HG02623 (cell line): ENCODE measurements at regions not wholly inside any gene's neighbourhood (a gene's known extent, or its start where the extent isn't known, plus 50 kb on each side); places are given as distances from the start of the nearest gene placed in this dataset.

ENCODE experiments used
- ATAC-seq: cut with Tn5 transposase; IDR thresholded peaks from one replicate; pipeline ENCODE4 v1.9.1; 2021; ENCODE audit warnings: moderate library complexity; ENCODE audit not compliant: unreplicated experiment

DNA sequence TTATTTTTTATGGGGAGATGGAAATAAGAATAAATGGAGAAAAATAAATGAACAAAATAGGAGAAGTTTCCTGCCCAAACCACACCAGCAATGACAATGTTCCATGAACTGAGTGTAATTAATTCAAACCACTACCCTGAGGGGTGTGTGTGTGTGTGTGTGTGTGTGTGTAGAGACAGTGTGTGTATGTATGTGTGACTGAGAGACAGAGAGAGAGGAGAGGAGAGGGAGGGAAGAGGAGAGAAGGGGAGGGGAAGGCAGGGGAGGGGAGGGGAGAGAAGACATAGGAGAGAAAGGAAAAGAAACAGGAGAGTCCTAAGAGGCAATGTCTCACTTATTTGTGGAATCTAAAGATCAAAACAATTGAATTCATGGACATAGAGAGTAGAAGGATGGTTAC is 65.0 kb upstream of the POU2AF1 start:
- no peak for ATAC-seq

DNA sequence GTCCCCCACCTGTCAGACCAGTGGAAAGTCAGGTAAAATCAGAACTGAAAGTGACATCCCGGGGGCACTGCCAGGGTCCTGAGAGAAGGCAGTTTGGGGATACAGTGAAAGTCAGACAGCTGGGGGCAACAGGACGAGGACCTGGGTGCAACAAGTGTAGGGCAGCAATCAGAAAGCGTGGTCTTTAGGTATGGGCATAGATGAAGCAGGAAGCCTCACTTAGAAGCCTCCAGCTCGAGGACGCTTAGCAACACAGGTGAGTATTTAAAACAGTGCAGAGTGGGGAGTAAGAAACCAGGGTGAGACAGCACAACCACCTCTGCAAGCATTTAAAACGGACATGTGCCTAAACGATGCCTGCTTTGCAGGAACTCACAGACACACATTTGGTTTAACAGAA is 64.6 kb upstream of the POU2AF1 start:
- ATAC-seq = no peak

DNA sequence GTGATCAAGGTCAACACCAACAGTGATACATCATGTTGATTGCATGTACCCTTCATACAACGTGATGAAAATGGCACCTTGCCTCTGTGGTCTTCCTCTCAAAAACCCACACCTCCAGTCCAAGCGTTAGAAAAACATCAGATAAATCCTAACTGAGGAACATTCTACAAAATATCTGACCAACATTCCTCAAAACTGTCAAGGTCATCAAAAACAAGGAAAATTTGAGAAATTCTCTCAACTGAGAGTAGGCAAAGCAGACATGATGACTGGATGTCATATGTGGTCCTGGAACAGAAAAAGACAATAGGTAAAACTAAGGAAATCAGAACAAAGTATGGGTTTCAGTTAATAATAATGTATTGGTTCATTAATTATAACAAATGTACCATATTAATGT is 64.0 kb upstream of the POU2AF1 start:
- ATAC-seq = no peak

DNA sequence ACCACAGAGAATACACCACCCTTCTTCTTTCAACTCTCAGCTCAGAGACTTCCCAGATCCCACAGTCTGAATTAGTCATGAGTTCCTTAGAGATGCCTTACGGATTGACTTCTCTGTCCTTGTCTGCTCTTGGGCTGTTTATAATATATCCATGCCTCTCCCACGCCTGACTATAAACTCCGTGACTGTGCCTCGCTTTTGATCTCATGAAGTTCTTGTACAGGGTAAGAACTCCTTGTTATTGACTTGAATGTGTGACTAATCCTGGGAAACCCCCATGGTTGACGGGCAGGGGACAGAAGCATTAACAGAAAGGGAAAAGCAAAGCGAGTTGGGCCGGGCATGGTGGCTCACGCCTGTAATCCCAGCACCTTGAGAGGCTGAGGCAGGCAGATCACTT is 62.4 kb upstream of the POU2AF1 start:
- ATAC-seq = no peak

DNA sequence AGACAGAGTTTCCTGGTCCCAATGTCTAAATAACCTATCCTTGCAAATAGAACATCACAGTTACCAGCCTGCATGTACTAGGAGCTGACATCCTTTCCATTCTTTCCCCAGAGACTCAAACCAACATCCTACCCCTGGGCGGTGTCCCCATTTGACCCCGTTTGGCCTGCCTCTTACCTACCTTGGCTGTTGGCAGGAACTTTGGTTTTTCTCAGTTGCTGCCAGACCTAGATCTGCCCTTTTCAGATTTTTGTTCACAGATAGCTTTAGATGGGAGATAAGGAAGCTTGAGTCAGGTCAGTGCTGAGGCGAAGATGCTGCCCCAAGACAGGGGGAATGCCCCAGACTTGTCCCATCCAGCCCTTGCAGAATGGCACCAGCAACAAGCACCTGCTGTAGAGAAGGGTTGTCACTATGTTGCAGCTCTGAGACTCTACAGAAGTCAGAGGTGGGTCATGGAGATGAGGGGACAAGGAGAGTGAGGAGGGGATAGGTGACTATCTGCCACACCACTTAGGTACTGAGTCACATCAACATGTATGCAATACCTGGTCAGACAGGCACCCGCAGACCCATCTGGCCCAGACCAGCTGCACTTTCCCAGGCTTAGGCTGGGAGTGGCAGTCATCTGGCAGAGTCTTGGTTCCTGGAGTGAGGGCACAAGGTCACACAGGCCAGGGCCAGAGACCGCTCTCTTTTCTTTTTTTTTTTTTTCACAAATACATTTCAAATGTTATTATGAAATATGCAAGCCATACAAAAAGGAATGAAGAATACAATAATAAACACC is 61.5 kb upstream of the POU2AF1 start:
- no peak for ATAC-seq

DNA sequence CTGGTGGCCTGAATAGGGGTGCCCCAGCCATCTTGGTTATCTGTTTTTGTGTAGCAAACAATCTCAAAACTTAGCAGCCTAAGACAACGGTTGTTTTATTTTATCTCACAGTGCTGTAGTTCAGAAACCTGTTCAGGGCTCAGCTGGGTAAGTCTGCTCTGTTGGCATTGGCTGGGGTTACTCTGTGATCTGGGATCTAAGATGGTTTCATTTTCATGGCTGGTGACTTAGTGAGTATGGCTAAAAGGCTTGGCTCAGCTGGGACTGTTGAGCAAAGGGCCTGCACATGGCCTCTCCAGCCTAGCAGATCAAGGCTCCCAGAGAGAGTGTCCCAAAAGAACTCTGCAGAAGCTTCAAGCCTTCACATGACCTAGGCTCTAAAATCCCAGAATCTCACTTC is 60.8 kb upstream of the POU2AF1 start:
- ATAC-seq = no peak

DNA sequence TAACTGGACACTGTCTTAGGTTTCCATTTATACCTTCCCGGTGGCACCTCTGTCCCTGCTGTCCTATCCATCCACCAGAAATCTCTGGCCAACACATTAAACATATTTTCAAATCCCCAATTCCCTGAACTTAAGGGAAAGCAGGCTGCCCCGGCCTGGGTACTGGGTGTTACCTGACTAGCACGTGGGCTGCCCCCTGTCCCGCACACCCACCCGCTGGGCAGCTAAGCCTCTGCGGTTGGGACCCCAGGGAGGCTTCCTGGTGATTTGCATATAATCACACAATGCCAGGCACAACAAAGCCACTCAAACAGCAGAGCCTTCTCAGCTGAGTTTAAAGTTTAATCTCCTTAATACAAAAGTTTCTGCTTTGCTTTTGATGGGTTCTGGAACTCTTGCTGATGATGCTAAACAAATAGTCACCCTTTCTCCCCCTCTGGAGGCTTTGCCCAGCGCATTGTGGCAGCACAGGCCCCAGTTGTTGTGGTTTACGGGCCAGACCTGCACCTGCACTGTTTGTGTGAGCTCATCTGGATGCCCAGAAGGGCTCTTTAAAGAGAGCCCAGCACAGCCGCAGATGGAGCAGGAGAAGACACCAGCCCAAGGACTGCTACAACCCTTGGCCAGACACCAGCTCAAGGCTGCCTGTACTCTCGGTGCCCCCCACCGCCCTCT is 59.9 kb upstream of the POU2AF1 start:
- ATAC-seq = peak; percentile 62

DNA sequence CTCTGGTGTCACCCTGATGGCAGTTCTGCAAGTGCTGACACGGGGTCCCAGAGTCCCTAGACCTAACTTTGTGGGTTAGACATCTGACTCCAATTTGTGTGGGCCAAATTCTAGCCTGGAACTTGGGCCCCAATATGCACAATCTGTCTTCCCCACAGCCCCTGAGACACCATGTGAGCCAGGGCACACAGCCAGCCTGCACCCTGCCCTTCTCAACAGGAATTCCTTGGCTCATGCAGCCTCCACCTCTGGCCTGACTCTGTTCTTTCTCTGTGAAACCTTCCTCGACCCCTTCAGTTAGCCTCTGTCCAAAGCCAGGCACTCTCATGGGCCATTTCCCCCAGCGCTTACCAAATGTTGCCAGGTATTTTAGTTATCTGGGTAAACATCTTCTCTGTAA is 59.1 kb upstream of the POU2AF1 start:
- no peak for ATAC-seq

DNA sequence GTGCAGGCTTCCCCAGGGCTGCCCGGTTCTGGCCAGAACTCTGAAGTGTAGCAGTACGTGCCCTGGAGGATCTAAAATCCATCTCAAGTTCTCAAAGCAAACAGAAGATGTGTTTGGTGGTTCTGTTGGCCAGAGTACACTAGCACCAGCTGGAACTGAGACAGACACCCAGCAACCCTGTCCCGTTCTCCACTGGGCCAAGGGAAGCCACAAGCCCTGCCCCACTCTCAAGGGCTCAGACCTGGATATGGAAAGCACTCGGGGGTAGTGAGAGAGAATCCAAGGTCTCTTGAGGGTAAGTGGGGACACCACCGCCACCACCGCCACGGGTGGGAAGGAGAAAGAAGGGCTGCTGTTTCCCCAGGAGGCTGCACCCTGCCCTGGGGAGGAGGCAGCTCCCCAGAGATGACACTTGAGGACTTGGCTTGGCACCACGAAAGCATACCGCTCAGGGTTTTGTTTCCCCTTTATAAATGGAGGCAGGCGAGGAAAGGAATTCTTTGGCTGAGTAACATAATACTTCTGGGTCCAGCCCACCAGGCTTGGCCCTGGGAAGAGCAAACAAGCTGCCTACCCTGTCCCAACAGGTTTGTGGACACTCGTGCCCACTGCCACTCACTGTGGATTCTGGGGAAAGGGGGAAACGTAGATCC is 56.1 kb upstream of the POU2AF1 start:
- ATAC-seq = no peak

DNA sequence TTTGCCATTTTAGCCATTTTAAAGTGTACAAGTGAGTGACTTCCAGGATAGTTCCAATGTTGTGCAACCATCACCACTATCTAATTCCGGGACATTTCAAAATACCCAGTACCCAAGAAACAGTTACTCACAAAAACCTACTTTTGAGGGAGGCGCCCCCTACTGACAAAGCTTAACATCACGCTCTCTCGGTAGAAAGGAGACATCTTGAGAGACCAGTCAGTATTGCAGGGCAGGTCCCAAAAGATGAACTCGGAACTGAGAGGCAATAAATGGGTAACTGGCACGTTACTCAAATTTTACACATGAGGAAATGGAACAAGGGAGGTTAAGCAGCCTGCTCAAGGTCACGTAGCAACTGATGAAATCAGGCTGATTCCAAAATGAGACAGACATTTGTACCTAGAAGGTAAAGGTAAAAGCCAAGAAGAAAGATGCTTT is 50.0 kb upstream of the POU2AF1 start:
- peak; percentile 65 for ATAC-seq
